Activated naive CD4-positive, alpha-beta T cell treated with Interleukin-2 at 50 U/mL for 16 hours (primary cell): ENCODE measurements at regions not wholly inside any gene's neighbourhood (a gene's known extent, or its start where the extent isn't known, plus 50 kb on each side); places are given as distances from the start of the nearest gene placed in this dataset.

Experiments
- DNase-seq: peaks from one replicate; pipeline ENCODE4 v3.0.0-alpha.2; 2020

GRCh38 chr11:8321876-8322275, 58.2 kb upstream of the LMO1 start:
- DNase-seq = no peak

GRCh38 chr11:8320076-8320475, 56.4 kb upstream of the LMO1 start:
- no peak for DNase-seq

GRCh38 chr11:8318536-8318935, 54.9 kb upstream of the LMO1 start:
- DNase-seq = no peak

GRCh38 chr11:8317159-8317558, 53.5 kb upstream of the LMO1 start:
- no peak for DNase-seq

- DNase-seq = no peak
Measured at GRCh38 chr11:8315954-8316353, 52.3 kb upstream of the LMO1 start.

GRCh38 chr11:8315463-8315862, 51.8 kb upstream of the LMO1 start:
- DNase-seq = no peak

GRCh38 chr11:8314916-8315315, 51.2 kb upstream of the LMO1 start:
- DNase-seq = no peak

- no peak for DNase-seq
Measured at GRCh38 chr11:8313504-8314090, 49.9 kb upstream of the LMO1 start.
